NT2/D1 (cell line): ENCODE measurements at regions not wholly inside any gene's neighbourhood (a gene's known extent, or its start where the extent isn't known, plus 50 kb on each side); places are given as distances from the start of the nearest gene placed in this dataset.

Experiments used
- SUZ12 ChIP-seq: IDR thresholded peaks from 2 replicates; pipeline ENCODE4 v1.6.1; 2011; ENCODE audit not compliant: insufficient read length, insufficient read depth; ENCODE audit errors: extremely low read depth
- YY1 ChIP-seq: IDR thresholded peaks from 2 replicates; pipeline ENCODE4 v1.6.1; 2011; ENCODE audit not compliant: insufficient read length, insufficient read depth
- ZNF274 ChIP-seq: IDR thresholded peaks from 2 replicates; pipeline ENCODE4 v1.6.1; 2011; ENCODE audit warnings: mild to moderate bottlenecking, low read depth, low read length

DNA sequence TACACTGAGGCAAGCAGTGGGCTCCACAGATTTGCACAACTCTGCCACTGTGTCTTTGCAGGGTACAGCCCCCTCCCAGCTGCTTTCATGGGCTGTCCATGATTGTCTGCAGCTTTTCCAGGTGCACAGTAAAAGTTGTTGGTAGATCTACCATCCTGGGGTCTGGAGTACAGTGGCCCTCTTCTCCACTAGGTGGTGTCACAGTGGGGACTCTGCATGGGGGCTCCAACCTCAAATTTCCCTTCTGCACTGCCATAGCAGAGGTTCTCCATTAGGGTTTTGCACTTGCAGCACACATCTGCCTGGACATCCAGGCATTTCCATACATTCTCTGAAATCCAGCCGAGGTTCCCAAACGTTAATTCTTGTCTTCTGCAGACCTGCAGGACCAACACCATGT is 1002.3 kb downstream of the FAM133A start:
- TF ChIP-seq ZNF274: no peak
- TF ChIP-seq YY1: no peak
- no peak for TF ChIP-seq SUZ12
